Osteocyte (in vitro differentiated cells): ENCODE measurements at regions not wholly inside any gene's neighbourhood (a gene's known extent, or its start where the extent isn't known, plus 50 kb on each side); places are given as distances from the start of the nearest gene placed in this dataset.

Source experiments
- DNase-seq: peaks from one replicate; pipeline ENCODE4 v3.0.0; 2021; ENCODE audit warnings: mixed read lengths; ENCODE audit not compliant: unreplicated experiment; ENCODE audit errors: extremely low spot score
- H3K27ac Mint-ChIP-seq: one replicate; pipeline ENCODE4 v1.8.0; 2021; ENCODE audit warnings: mild to moderate bottlenecking, mixed read lengths; ENCODE audit not compliant: unreplicated experiment
- H3K27me3 Mint-ChIP-seq: one replicate; pipeline ENCODE4 v1.8.0; 2021; ENCODE audit warnings: mixed read lengths; ENCODE audit not compliant: unreplicated experiment
- H3K36me3 Mint-ChIP-seq: one replicate; pipeline ENCODE4 v1.8.0; 2021; ENCODE audit warnings: mixed read lengths; ENCODE audit not compliant: unreplicated experiment
- H3K4me1 Mint-ChIP-seq: one replicate; pipeline ENCODE4 v1.8.0; 2021; ENCODE audit warnings: mixed read lengths; ENCODE audit not compliant: unreplicated experiment
- H3K4me3 Mint-ChIP-seq: one replicate; pipeline ENCODE4 v1.8.0; 2021; ENCODE audit warnings: mild to moderate bottlenecking, moderate library complexity, mixed read lengths; ENCODE audit not compliant: unreplicated experiment
- H3K9me3 Mint-ChIP-seq: one replicate; pipeline ENCODE4 v1.8.0; 2021; ENCODE audit warnings: mixed read lengths; ENCODE audit not compliant: unreplicated experiment
- CTCF ChIP-seq: fragments of 200-600 bp; sonication (generic); IDR thresholded peaks from 2 replicates; pipeline ENCODE4 v1.5.0; 2021; ENCODE audit warnings: antibody characterized with exemption, mild to moderate bottlenecking, moderate library complexity

- Mint-ChIP-seq H3K27me3 (no peaks in the 10 kb centered on the region), H3K4me1 (no peaks in the 10 kb centered on the region), H3K4me3 (no peak overlapping the region), H3K36me3 (no peaks in the 10 kb centered on the region), H3K9me3 (peaks cover 9% of the 10 kb centered on the region), H3K27ac (no peak overlapping the region)
- DNase-seq = no peak
- no peak for TF ChIP-seq CTCF
These were observed 82.0 kb upstream of the FREM3 start for GRCh38 chr4:143782521-143782920.

GRCh38 chr4:143773998-143774895 is 73.8 kb upstream of the FREM3 start:
- no peak for DNase-seq
- H3K27me3 Mint-ChIP-seq = peaks cover 23% of the 10 kb centered on the region
- H3K4me3 Mint-ChIP-seq = no peak overlapping the region
- H3K36me3 Mint-ChIP-seq = no peaks in the 10 kb centered on the region
- no peak overlapping the region for H3K27ac Mint-ChIP-seq
- peak; percentile 60 for TF ChIP-seq CTCF
- no peaks in the 10 kb centered on the region for H3K9me3 Mint-ChIP-seq
- H3K4me1 Mint-ChIP-seq = no peaks in the 10 kb centered on the region

GRCh38 chr4:143771269-143771668 is 70.8 kb upstream of the FREM3 start:
- Mint-ChIP-seq H3K27ac (no peak overlapping the region), H3K36me3 (no peaks in the 10 kb centered on the region), H3K27me3 (peaks cover 27% of the 10 kb centered on the region), H3K4me1 (no peaks in the 10 kb centered on the region), H3K9me3 (no peaks in the 10 kb centered on the region), H3K4me3 (no peak overlapping the region)
- no peak for TF ChIP-seq CTCF
- no peak for DNase-seq

DNA sequence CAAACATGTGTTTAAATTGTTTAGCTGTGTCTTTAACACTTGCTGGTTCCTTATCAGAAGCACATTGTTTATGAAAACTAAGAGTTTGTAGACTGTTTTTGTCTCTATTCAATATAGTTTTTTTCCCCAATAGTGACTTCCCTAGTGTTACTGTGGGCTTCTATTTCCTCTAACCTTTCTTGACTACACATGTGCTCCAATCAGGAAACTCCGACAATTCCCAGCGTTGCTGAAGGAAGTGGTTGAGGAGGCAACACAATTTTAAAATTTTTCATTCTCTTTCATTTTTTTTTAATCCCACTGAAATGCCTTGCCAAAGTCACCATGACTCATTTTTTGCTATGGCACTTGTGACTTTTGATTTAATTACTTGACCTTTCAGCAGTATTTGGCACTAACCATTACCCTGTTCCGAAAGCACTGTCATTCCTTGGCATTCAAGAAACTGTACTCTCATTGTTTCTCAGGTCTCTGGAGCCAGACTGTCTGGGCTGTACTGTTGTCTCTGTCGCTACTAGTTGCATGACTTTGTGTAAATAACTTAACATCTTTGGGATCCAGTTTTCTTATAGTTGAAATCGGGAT is 67.6 kb upstream of the FREM3 start:
- no peak overlapping the region for H3K4me3 Mint-ChIP-seq
- no peaks in the 10 kb centered on the region for H3K9me3 Mint-ChIP-seq
- H3K36me3 Mint-ChIP-seq = no peaks in the 10 kb centered on the region
- no peak overlapping the region for H3K27ac Mint-ChIP-seq
- no peak for DNase-seq
- no peaks in the 10 kb centered on the region for H3K4me1 Mint-ChIP-seq
- H3K27me3 Mint-ChIP-seq = peaks cover 25% of the 10 kb centered on the region
- no peak for TF ChIP-seq CTCF

- H3K27ac Mint-ChIP-seq = no peak overlapping the region
- no peak for DNase-seq
- TF ChIP-seq CTCF = no peak
- H3K36me3 Mint-ChIP-seq = no peaks in the 10 kb centered on the region
- H3K4me1 Mint-ChIP-seq = no peaks in the 10 kb centered on the region
- no peak overlapping the region for H3K4me3 Mint-ChIP-seq
- peaks cover 18% of the 10 kb centered on the region for H3K27me3 Mint-ChIP-seq
- H3K9me3 Mint-ChIP-seq = no peaks in the 10 kb centered on the region
These were observed 63.1 kb upstream of the FREM3 start for GRCh38 chr4:143763587-143763986.
